Pancreas (tissue), 10 donors: ENCODE measurements at regions not wholly inside any gene's neighbourhood (a gene's known extent, or its start where the extent isn't known, plus 50 kb on each side); places are given as distances from the start of the nearest gene placed in this dataset.

Experiments
- ATAC-seq, 4 donors: fragments of 200-7000 bp; cut with Tn5 transposase; one replicate each; pipeline versions ENCODE4 v1.8.0 to v1.9.1; 2020; ENCODE audit warnings: mild to moderate bottlenecking in 4 of 4, moderate library complexity in 4 of 4
- DNase-seq, 6 donors: peaks; one replicate each; pipeline ENCODE4 v3.0.0-alpha.2; 2020
- FAIRE-seq: peaks from 2 replicates; lab custom pipeline; 2012; peaks lifted over from hg19 to GRCh38; lab: Jason Lieb, UNC
- H3K27ac ChIP-seq, 4 donors: fragments of 200-600 bp; sonication (generic); 1 replicate in 3 of 4; 2 replicates in 1 of 4; pipeline versions ENCODE4 v1.5.0 to v1.8.0; 2020
- H3K27me3 ChIP-seq, 4 donors: fragments of 200-600 bp; one replicate each; pipeline ENCODE4 v1.8.0; 2021
- H3K36me3 ChIP-seq, 3 donors: fragments of 200-600 bp; sonication (generic) in 1 of 3; one replicate each; pipeline versions ENCODE4 v1.5.0 to v1.8.0; 2020 to 2021
- H3K4me1 ChIP-seq, 3 donors: fragments of 200-600 bp; one replicate each; pipeline ENCODE4 v1.8.0; 2021
- H3K4me3 ChIP-seq, 4 donors: fragments of 200-600 bp; sonication (generic) in 2 of 4; one replicate each; pipeline versions ENCODE4 v1.5.0 to v1.8.0; 2020 to 2021
- H3K9me3 ChIP-seq, 4 donors: fragments of 200-600 bp; one replicate each; pipeline ENCODE4 v1.8.0; 2021
- WGBS, 2 donors: extraction: QIAGEN DNeasy Blood & Tissue Kit; methylation state at CpG; one replicate each; pipeline ENCODE4 v1.1.7; 2013; 5-methylcytosine and 5-hydroxymethylcytosine counted together
- intact Hi-C, 3 donors: fragments of 100-400 bp; cut with DNase I; formaldehyde crosslinking; loops; one replicate each; pipeline versions ENCODE4 v1.11.1 to v1.14.2; 2022
- TF ChIP-seq, protein P1 (sequence below), 4 donors: fragments of 200-600 bp; sonication (generic) in 3 of 4; IDR thresholded peaks; one replicate each; pipeline versions ENCODE4 v1.5.0 to v1.8.0; 2021; ENCODE audit warnings: antibody characterized with exemption in 4 of 4
- donor health status: healthy with polysubstance abuse.
- donor health status: DM: no; HTN: no; CAD: no; lungs with moderate emphysema.
- donor health status: DM: no; HTN: no; CAD: no.
- donor health status: control.
- donor health status: control.
- donor health status: Bipolar disorder and iron deficiency.
- donor health status: DM: yes; HTN: yes; CAD: no.
- donor health status: DM: no; HTN: no; CAD: no.
- donor health status: DM: no; HTN: no; CAD: no.
- donor health status: DM: yes; HTN: yes; CAD: no.

DNA sequence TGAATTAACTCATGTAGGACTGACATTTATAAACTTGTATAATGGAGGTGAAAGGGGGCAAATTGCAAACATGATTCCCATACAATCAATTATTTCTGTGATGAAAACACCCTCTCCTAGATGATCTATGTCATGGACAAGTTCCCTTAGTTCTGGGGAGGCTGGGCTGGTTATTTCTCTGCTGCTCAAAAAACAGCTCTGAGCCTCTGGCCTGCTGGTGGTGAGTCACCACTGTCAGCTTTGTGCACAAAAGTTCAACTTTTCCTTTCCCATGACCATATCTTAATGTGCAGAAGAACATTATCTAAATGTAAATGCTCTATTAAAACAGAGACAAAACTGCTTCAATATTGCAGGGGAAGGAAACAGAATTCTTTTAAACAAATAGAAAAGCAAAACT lies 85.0 kb downstream of the HMHB1 start:
- no peaks in the 10 kb centered on the region for H3K36me3 ChIP-seq
- TF ChIP-seq, protein P1, sequence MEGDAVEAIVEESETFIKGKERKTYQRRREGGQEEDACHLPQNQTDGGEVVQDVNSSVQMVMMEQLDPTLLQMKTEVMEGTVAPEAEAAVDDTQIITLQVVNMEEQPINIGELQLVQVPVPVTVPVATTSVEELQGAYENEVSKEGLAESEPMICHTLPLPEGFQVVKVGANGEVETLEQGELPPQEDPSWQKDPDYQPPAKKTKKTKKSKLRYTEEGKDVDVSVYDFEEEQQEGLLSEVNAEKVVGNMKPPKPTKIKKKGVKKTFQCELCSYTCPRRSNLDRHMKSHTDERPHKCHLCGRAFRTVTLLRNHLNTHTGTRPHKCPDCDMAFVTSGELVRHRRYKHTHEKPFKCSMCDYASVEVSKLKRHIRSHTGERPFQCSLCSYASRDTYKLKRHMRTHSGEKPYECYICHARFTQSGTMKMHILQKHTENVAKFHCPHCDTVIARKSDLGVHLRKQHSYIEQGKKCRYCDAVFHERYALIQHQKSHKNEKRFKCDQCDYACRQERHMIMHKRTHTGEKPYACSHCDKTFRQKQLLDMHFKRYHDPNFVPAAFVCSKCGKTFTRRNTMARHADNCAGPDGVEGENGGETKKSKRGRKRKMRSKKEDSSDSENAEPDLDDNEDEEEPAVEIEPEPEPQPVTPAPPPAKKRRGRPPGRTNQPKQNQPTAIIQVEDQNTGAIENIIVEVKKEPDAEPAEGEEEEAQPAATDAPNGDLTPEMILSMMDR (IDR thresholded peaks at IDR 0.05), result no peak
- FAIRE-seq, result no peak
- H3K4me1 ChIP-seq, result no peaks in the 10 kb centered on the region
- peak in 1 of 4 donors; percentile 39 for ATAC-seq
- H3K27me3 ChIP-seq, result no peaks in the 10 kb centered on the region
- intact Hi-C loops, result no loop called here
- H3K27ac ChIP-seq, result no peak overlapping the region
- no peak overlapping the region for H3K4me3 ChIP-seq
- DNase-seq, result no peak
- no peaks in the 10 kb centered on the region for H3K9me3 ChIP-seq

DNA sequence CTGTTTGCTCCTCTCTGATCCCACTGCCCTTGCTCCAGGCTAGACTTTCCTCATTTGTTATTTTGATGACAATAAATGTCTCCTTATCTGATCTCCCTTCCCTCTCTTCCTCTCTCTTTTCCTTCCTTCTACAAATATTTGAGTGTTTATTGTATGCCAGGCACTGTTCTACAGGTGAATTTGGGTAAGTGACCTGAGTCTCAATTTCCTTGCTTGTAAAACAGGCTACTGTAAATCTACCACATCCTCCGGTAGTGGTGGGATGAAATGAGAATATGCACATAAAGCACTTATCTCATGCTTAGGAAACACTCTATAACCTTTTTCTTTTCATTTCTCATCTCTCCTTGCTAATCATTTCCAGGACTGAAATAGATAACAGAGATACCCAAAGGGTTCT lies 86.4 kb downstream of the HMHB1 start:
- no peaks in the 10 kb centered on the region for H3K27me3 ChIP-seq
- no peaks in the 10 kb centered on the region for H3K4me1 ChIP-seq
- no peak for ATAC-seq
- no peak for DNase-seq
- intact Hi-C loops, result no loop called here
- H3K27ac ChIP-seq, result no peak overlapping the region
- no peak for FAIRE-seq
- TF ChIP-seq, protein P1 (IDR thresholded peaks at IDR 0.05), result no peak
- H3K9me3 ChIP-seq, result no peaks in the 10 kb centered on the region
- H3K36me3 ChIP-seq, result no peaks in the 10 kb centered on the region
- H3K4me3 ChIP-seq, result no peak overlapping the region
- WGBS, 2 donors, result 93 to 97% methylated on average over 1 of the region's 1 CpG

DNA sequence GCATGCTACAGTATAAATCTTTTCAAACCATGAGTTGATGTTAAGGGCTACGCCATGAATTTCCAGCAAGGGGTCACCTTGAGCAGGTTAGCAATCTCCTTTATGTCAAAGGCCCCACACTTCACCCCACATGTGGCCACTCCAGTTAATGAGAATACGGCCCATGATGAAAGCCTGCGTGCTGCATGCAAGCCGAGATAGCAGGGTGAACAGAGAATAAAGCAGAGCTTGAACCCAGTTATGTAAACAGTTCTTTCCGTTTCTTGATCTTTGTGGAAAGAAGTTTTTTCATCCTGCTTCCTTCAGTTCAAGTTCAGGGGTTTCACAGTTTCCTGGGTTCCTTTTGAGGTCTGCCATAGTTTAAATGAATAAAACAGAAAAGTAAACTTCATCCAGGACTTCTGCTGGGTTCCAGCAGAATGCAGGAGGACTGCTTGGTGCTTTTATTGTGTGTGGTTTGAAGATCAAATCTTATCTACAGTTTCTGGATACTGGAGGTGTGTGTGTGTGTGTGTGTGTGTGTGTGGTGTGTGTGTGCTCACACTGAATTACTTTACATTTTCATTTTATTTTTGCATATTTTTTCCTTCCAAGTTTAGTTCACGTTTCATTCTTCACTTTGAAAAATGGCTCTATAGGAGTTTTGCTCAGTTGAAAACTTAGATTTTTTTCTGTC lies 87.1 kb downstream of the HMHB1 start:
- TF ChIP-seq, protein P1 (IDR thresholded peaks at IDR 0.05), result no peak
- H3K4me1 ChIP-seq, result no peaks in the 10 kb centered on the region

DNA sequence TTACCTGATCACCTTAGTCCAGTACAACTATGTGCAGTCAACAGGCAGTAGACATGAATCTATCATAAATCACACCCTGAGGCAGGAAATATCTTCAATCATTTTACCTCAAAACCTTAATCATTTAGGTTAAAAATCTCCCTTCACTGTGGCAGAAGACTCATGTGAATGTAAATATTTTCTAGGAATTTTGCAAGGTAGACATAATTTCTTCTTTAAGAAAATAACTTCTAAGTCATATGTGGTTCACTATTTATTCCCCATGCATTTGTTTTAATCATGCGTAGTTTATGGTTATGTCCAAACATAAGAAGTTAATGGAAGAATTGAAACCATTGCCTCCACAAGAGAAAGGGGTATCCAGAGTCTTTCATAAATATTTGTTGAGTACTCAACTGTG lies 97.0 kb downstream of the HMHB1 start:
- no peaks in the 10 kb centered on the region for H3K9me3 ChIP-seq
- DNase-seq (no peak), FAIRE-seq (no peak), ATAC-seq (no peak)
- no peaks in the 10 kb centered on the region for H3K27me3 ChIP-seq
- intact Hi-C loops, result no loop called here
- no peak overlapping the region for H3K27ac ChIP-seq
- 94 to 99% methylated on average over 1 of the region's 1 CpG for WGBS, 2 donors
- no peak overlapping the region for H3K4me3 ChIP-seq
- no peaks in the 10 kb centered on the region for H3K36me3 ChIP-seq
- TF ChIP-seq, protein P1 (IDR thresholded peaks at IDR 0.05), result no peak
- no peaks in the 10 kb centered on the region for H3K4me1 ChIP-seq

More for the DNA sequence above, 87.1 kb downstream of the HMHB1 start:
- H3K27me3 ChIP-seq, result no peaks in the 10 kb centered on the region
- 75 to 77% methylated on average over 6 of the region's 6 CpGs for WGBS, 2 donors
- H3K27ac ChIP-seq, result no peak overlapping the region
- intact Hi-C loops, result no loop called here
- no peaks in the 10 kb centered on the region for H3K36me3 ChIP-seq
- H3K9me3 ChIP-seq, result no peaks in the 10 kb centered on the region
- FAIRE-seq (no peak), ATAC-seq (no peak), DNase-seq (no peak)
- H3K4me3 ChIP-seq, result no peak overlapping the region

DNA sequence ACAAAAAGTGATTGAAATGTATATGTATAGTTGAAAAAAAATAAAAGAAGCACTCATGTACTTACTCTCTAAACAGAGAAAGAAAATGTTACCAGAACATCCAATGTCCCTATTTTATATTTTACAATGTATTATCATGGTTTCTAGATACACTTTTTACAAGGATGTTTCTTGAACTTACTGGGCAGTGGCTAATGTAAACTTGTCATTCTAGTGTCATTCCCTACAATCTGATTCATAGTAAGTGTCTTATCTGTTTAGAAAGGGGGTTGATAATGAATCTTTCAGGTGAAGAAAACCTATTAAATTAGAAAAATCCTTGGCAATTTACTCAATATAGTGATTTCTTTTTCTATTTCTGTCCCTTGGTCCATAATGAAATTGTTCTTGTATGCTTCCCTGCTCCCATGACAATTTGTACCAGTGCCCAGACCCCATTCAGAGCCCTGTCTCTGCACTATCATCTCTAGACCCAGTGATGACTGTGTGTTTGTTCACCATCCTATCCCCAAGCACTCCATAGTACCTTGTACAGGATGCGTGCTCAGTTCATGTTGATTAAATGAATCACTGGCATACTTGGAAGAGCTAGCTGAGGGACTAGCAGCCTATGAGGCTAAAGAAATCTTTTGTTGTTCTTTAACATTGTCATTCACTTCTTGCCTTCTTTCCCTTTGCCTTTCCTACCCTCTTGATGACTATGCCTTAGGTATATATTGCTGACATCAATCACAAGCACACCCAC lies 101.2 kb downstream of the HMHB1 start:
- WGBS, 2 donors, result 91 to 100% methylated on average over 1 of the region's 1 CpG
- Histone ChIP-seq H3K27me3 (no peaks in the 10 kb centered on the region), H3K9me3 (no peaks in the 10 kb centered on the region), H3K36me3 (no peaks in the 10 kb centered on the region), H3K27ac (no peak overlapping the region), H3K4me3 (no peak overlapping the region), H3K4me1 (no peaks in the 10 kb centered on the region)
- DNase-seq (no peak), ATAC-seq (no peak), FAIRE-seq (no peak)
- intact Hi-C loops, result no loop called here
- TF ChIP-seq, protein P1 (IDR thresholded peaks at IDR 0.05), result no peak
